ENCODE measurements at regions not wholly inside any gene's neighbourhood (a gene's known extent, or its start where the extent isn't known, plus 50 kb on each side); places are given as distances from the start of the nearest gene placed in this dataset.

DNA sequence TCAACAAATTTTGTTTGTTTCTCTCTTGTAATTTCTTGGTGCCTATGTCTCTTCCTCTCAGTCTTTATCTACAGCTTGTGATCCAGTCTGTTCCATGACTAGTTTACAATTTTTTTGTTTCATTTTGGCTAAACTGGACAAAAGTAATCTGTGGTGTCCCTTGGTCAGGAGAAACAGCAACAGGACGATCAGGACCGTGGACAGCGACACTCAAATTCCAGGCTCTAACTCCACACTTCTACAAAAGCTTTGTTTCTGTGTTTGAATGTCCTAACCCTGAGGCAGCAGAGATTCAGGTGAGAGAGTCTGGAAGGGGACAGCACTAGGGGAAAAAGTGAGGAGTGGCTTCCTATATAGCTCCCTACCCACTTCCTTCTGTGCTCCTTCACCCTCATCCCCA lies 593.3 kb upstream of the FANCL start:
- TF ChIP-seq CTCF (IDR thresholded peaks at IDR 0.05) (no peak), POLR2A (IDR thresholded peaks at IDR 0.05) (no peak), POLR2AphosphoS5 (IDR thresholded peaks at IDR 0.05) (no peak)
